DOHH2 (cell line): ENCODE measurements at regions not wholly inside any gene's neighbourhood (a gene's known extent, or its start where the extent isn't known, plus 50 kb on each side); places are given as distances from the start of the nearest gene placed in this dataset.

ENCODE experiments used
- H3F3A ChIP-seq: fragments of 200-600 bp; sonication (generic), shearing (Covaris generic); 2 replicates; pipeline ENCODE4 v1.6.0; 2016; ENCODE audit warnings: antibody characterized with exemption, mild to moderate bottlenecking; ENCODE audit not compliant: control insufficient read depth, insufficient read depth
- H3K27ac ChIP-seq: fragments of 200-600 bp; sonication (generic); 2 replicates; pipeline ENCODE4 v1.5.1; 2014; ENCODE audit warnings: low read depth, mild to moderate bottlenecking, low read length, moderate library complexity
- H3K27me3 ChIP-seq: fragments of 200-600 bp; sonication (generic); 2 replicates; pipeline ENCODE4 v1.6.1; 2014; ENCODE audit warnings: mild to moderate bottlenecking, low read length, mixed read lengths; ENCODE audit not compliant: control insufficient read depth
- H3K36me3 ChIP-seq: fragments of 200-600 bp; sonication (generic); 2 replicates; pipeline ENCODE4 v1.6.1; 2014; ENCODE audit warnings: mild to moderate bottlenecking, low read length, moderate library complexity, mixed read lengths; ENCODE audit not compliant: control insufficient read depth
- H3K4me1 ChIP-seq: fragments of 200-600 bp; sonication (generic); 2 replicates; pipeline ENCODE4 v1.6.1; 2014; ENCODE audit warnings: mild to moderate bottlenecking, low read length, mixed read lengths; ENCODE audit not compliant: control insufficient read depth
- H3K4me2 ChIP-seq: fragments of 200-600 bp; sonication (generic); 2 replicates; pipeline ENCODE4 v1.6.0; 2014; ENCODE audit warnings: mild to moderate bottlenecking, low read length, moderate library complexity
- H3K4me3 ChIP-seq: fragments of 200-600 bp; sonication (generic); 2 replicates; pipeline ENCODE4 v1.5.1; 2014; ENCODE audit warnings: mild to moderate bottlenecking, low read length, mixed read lengths
- H3K79me2 ChIP-seq: fragments of 200-600 bp; sonication (generic); 2 replicates; pipeline ENCODE4 v1.6.1; 2014; ENCODE audit warnings: mild to moderate bottlenecking, low read length, mixed read lengths; ENCODE audit not compliant: control insufficient read depth
- H3K9me2 ChIP-seq: fragments of 200-600 bp; sonication (generic); replicated peaks from 2 replicates; pipeline ENCODE4 v1.6.1; 2014; ENCODE audit warnings: mild to moderate bottlenecking, low read length, mixed read lengths; ENCODE audit not compliant: control insufficient read depth
- H3K9me3 ChIP-seq: fragments of 200-600 bp; sonication (generic); 2 replicates; pipeline ENCODE4 v1.6.1; 2014; ENCODE audit warnings: antibody characterized with exemption, low read length, mixed read lengths; ENCODE audit not compliant: control insufficient read depth, insufficient read depth
- H4K20me1 ChIP-seq: fragments of 200-600 bp; sonication (generic); 2 replicates; pipeline ENCODE4 v1.6.0; 2014; ENCODE audit warnings: low read depth, mild to moderate bottlenecking, antibody characterized with exemption, low read length, moderate library complexity; ENCODE audit not compliant: control insufficient read depth, insufficient read depth
- CTCF ChIP-seq: fragments of 200-600 bp; sonication (generic); IDR thresholded peaks from one replicate; pipeline ENCODE4 v1.5.1; 2014; ENCODE audit warnings: antibody characterized with exemption, mild to moderate bottlenecking, low read depth, low read length; ENCODE audit not compliant: poor library complexity, severe bottlenecking
- EZH2phosphoT487 ChIP-seq: fragments of 200-600 bp; sonication (generic); IDR thresholded peaks from 2 replicates; pipeline ENCODE4 v1.6.1; 2017; ENCODE audit warnings: borderline replicate concordance, mild to moderate bottlenecking, antibody characterized with exemption, low read length, moderate library complexity, mixed read lengths

GRCh38 chr5:135635451-135635850 is 56.7 kb upstream of the CXCL14 start:
- Histone ChIP-seq H3K36me3 (no peaks in the 10 kb centered on the region), H3F3A (no peaks in the 10 kb centered on the region), H4K20me1 (no peaks in the 10 kb centered on the region), H3K27ac (no peak overlapping the region), H3K27me3 (peaks cover 23% of the 10 kb centered on the region), H3K4me1 (no peaks in the 10 kb centered on the region), H3K9me2 (no peaks in the 10 kb centered on the region), H3K79me2 (no peaks in the 10 kb centered on the region), H3K9me3 (no peaks in the 10 kb centered on the region), H3K4me2 (no peak overlapping the region), H3K4me3 (no peak overlapping the region)
- TF ChIP-seq EZH2phosphoT487 (no peak), CTCF (no peak)

- H3K9me2 ChIP-seq: no peaks in the 10 kb centered on the region
- no peak overlapping the region for H3K27ac ChIP-seq
- H4K20me1 ChIP-seq: no peaks in the 10 kb centered on the region
- no peak overlapping the region for H3K4me3 ChIP-seq
- H3K79me2 ChIP-seq: no peaks in the 10 kb centered on the region
- H3K9me3 ChIP-seq: no peaks in the 10 kb centered on the region
- no peak overlapping the region for H3K4me2 ChIP-seq
- H3K27me3 ChIP-seq: peaks cover 8% of the 10 kb centered on the region; the same call in 1 of the 2 replicates
- H3F3A ChIP-seq: no peaks in the 10 kb centered on the region
- TF ChIP-seq CTCF (no peak), EZH2phosphoT487 (no peak)
- no peaks in the 10 kb centered on the region for H3K36me3 ChIP-seq
- no peaks in the 10 kb centered on the region for H3K4me1 ChIP-seq
These were observed 54.0 kb upstream of the CXCL14 start for GRCh38 chr5:135632798-135633197.

- Histone ChIP-seq H3K27me3 (peaks cover 3% of the 10 kb centered on the region; the same call in 1 of the 2 replicates), H3K36me3 (no peaks in the 10 kb centered on the region), H3K4me3 (no peak overlapping the region), H3K79me2 (no peaks in the 10 kb centered on the region), H3K4me2 (no peak overlapping the region), H4K20me1 (no peaks in the 10 kb centered on the region), H3K9me2 (no peaks in the 10 kb centered on the region), H3K9me3 (no peaks in the 10 kb centered on the region), H3F3A (no peaks in the 10 kb centered on the region), H3K4me1 (no peaks in the 10 kb centered on the region), H3K27ac (no peak overlapping the region)
- TF ChIP-seq EZH2phosphoT487 (no peak), CTCF (no peak)
These were observed 52.6 kb upstream of the CXCL14 start for GRCh38 chr5:135631391-135631790.
